ENCODE measurements at regions not wholly inside any gene's neighbourhood (a gene's known extent, or its start where the extent isn't known, plus 50 kb on each side); places are given as distances from the start of the nearest gene placed in this dataset. TPM values are rescaled to one million over a fixed set of nuclear protein-coding genes. Genes with fewer than 3 reads are reported as not detected.
"Not testable (repeated sequence)": the region's sequence is repeated elsewhere in the genome, so short reads cannot be mapped to it uniquely, and the experiment has no call there.

DNA sequence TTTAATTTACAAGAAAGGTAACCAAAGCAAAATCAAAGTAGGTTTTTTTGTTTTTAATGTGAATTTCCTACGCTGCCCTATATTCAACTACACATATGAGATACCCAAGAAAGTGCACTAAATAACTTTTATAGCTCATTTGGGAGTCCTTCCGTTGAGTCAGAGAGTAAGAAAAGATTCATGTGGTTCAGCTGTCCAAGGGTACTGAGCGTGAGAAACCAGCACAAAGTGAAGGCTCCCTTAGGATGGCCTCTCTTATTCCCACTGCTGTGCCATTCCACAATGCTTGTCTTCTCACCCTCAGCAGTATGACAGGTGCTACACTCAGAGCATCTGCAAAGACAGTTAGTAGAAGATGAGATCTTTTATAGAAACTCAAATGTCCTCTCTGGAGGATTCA is 85.8 kb upstream of the POMZP3 start:
- DNase-seq = not testable (repeated sequence)

DNA sequence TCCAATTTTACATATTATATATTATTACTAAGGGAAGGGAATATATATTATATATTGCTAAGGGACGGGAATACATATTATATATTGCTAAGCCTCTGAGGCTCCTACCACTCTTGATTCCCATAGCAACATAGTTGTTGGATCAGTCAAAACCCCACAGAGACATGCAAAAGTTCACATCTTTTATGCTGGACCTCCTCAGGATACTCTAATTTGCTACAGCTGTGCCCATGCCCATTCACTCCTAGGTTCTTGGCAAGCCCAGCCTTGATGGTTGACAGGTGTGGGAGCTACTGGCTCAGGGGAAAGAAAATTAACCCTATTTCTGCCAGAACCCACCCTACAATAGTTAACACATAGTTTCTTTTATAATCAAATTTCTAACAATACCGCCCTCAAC is 84.6 kb upstream of the POMZP3 start:
- DNase-seq = not testable (repeated sequence)

DNA sequence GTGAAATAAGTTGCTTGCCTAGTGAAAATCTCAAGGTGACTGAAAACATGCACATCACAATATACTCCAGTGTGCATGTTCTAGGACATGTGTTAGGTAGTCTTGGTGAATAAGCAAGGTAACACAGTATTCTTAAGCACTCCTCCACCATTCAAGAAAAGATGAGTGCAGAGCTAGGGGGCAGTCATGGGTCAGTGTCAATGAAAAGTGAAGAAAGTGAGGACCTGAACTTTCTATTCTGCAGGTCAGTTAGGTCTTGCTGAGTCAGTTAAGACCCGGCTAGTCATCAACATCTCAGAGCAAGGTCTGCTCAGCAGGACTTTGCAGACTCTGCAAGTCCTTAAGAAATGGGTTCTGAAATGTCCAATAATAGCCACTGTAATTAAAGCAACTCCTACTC is 82.6 kb upstream of the POMZP3 start:
- not testable (repeated sequence) for DNase-seq

DNA sequence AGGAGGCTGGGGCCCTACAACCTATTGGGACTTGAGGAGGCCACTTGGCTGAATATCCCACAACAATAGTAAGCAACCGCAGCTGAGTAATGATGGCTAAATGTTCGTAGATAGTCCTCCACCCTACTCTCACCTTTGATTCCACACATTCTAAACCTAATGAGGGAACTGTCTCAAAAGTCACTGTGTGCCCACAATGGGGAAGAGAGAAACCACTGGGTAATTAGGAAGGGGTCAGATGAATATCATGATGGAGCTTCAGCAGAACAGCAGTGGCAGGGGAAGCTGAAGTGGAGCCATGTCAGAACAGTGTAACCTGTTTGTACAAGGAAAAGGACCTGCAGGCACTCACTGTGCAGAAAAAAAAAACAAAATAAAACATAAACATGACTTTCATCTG is 81.4 kb upstream of the POMZP3 start:
- DNase-seq = not testable (repeated sequence)

DNA sequence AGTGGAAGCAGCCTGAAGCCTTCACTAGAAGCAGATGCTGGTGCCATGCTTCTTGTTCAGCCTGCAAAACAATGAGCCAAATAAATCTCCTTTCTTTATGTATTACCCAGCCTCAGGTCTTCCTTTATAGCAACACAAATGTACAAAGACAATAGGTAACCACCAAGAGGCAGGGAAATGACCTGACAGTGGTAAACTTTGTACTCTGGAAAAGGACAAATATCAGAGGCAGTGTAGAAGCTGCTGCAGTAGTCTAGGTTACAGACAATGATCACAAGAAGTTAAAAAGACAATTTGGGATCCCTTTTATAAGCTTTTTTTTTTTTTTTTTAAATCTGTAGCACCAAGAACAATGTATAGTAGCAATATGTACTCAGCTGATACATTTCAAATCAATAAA is 76.7 kb upstream of the POMZP3 start:
- not testable (repeated sequence) for DNase-seq

DNA sequence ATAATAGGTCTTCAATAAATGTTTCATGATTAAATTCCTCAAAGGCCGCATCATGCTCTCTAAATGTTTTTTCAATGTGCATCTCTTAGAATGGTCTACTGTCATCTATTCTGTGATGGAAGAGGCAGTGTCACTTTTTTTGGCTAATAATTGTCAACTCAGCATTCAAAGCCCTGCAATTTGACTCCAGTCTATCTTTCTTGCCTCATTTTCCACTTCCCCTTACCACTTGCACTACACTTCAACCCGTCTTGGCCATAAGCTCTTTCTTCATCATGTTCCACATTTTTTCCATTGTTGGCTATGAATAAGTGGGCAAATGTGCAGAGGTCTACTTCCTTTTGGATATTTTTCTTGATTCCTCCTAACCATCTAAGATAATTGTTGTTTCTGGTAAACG is 59.2 kb upstream of the POMZP3 start:
- DNase-seq = not testable (repeated sequence)

DNA sequence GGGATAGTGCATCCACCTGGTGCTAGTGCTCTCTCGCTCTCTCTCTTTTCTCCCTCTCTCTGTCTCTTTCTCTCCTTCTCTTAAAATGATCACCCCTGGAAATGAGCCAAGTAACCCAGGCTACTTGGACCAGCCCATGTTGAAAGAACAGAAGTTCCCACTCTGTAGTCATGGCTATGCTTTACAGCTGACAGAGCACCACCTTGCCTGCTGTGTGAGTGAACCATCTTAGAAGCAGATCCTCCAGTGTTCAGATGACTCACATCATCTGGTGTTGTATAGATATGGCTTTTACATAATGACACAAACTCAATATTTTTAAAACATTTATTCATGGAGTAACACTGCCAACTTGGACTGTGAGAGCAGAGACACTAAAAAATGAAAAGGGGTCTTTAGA is 57.7 kb upstream of the POMZP3 start:
- not testable (repeated sequence) for DNase-seq

DNA sequence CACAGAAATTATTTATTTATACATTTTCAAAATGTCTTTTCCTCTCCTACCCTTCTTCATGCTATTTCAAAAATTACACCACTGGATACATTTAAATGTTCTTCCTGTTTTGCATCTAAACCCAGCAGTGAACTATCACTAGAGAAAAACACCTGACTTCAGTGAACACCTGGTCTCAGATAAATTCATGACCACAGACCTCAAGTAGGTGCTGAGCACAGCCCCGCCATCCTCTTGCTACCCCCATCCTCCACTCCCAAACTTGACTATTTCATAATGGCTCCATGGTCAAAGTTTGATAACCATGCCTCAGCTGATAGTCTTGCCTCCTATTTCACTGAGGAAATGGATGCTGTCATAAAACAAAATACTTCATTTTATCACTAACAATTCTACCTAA is 56.6 kb upstream of the POMZP3 start:
- not testable (repeated sequence) for DNase-seq

DNA sequence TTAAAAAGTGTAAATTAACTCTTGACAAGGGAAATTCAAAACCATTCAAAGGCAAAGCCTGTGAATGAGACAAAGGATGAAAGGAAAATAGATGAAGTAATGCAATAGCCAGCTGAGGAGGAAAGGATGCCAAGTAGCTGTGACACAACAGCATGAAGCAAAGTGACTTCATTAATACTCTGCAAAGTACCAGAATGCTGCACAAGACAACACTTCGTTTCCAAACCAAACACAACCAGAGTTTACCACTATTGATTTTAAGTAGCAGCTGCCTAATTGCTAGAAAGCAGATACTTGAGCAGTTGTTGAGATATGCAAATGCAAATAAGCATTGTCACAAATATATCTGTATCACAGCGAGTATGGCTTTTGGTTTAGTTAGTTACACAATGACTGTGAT is 54.7 kb upstream of the POMZP3 start:
- DNase-seq = not testable (repeated sequence)

DNA sequence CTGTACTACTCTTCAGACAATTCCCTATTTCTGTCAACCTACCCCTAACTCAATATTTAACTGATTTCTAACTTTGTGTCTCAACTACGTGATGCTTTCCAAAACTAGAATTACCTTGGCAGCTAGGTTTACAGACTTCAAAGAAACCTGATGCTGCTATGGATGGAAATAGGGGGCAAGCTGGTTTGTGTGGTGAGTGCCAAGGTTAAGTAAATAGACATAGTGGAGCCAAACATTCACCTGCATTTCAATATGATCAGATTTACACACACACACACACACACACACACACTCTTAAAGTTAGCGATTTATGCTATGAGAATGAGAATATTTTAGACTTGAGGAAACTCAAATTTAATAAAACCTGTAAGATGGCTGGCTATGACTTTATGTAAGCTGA is 52.1 kb upstream of the POMZP3 start:
- DNase-seq = not testable (repeated sequence)

DNA sequence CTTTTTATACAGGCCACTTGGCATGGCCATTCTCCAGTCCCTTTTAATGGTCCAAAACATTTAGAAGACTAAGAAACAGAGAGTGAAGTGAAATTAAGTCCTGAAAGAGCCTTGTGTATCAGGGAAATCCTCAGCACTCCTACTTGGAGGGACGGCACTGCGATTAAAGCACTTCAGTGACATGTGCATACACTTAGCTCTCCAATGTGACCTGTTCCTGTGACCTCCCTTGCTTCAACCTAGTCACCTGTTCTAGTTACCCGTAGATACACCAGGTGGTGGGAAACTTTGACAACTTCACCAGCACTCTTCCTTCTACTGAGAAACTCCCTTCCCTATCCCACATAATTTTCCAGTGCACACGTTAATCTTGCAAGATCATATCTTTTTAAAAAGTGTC is 51.4 kb upstream of the POMZP3 start:
- DNase-seq = not testable (repeated sequence)

DNA sequence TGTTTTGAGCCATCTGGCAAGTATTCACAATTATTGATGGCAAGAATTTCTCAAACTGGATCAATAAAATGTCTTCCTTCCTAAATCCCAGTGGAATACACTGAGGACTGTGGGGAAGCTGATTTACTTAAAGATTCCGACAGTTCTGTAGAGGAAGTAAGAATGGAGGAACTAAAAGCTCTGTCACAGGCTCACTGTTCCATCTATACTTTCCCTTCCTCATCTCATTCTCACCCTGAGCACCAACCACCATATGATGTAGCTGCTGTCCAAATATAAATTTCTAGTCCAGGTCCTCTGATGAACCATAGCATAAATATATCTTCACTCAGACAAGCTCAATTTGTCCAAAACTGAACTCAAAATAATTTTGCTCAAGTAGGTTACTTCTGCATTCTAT is 49.8 kb upstream of the POMZP3 start:
- DNase-seq = not testable (repeated sequence)

Small RNA genes lying in the stretch of these regions (small RNA-seq; reads per million reads assigned to genes)
- not detected for gene AC114737.2 (ENCODE audit: low replicate concordance)

All from skin of body (tissue), 2 donors.